ENCODE measurements at regions not wholly inside any gene's neighbourhood (a gene's known extent, or its start where the extent isn't known, plus 50 kb on each side); places are given as distances from the start of the nearest gene placed in this dataset.

GRCh38 chr2:129069875-129070594, 751.4 kb upstream of the HS6ST1 start:
- no peak for TF ChIP-seq REST (IDR thresholded peaks at IDR 0.05; ENCODE audit: insufficient replicate concordance, low read depth)
- TF ChIP-seq, protein P1, sequence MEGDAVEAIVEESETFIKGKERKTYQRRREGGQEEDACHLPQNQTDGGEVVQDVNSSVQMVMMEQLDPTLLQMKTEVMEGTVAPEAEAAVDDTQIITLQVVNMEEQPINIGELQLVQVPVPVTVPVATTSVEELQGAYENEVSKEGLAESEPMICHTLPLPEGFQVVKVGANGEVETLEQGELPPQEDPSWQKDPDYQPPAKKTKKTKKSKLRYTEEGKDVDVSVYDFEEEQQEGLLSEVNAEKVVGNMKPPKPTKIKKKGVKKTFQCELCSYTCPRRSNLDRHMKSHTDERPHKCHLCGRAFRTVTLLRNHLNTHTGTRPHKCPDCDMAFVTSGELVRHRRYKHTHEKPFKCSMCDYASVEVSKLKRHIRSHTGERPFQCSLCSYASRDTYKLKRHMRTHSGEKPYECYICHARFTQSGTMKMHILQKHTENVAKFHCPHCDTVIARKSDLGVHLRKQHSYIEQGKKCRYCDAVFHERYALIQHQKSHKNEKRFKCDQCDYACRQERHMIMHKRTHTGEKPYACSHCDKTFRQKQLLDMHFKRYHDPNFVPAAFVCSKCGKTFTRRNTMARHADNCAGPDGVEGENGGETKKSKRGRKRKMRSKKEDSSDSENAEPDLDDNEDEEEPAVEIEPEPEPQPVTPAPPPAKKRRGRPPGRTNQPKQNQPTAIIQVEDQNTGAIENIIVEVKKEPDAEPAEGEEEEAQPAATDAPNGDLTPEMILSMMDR (IDR thresholded peaks at IDR 0.05; ENCODE audit: insufficient read depth, low read length): no peak

Data from HL-60 (cell line).